ENCODE measurements at regions not wholly inside any gene's neighbourhood (a gene's known extent, or its start where the extent isn't known, plus 50 kb on each side); places are given as distances from the start of the nearest gene placed in this dataset.

DNA sequence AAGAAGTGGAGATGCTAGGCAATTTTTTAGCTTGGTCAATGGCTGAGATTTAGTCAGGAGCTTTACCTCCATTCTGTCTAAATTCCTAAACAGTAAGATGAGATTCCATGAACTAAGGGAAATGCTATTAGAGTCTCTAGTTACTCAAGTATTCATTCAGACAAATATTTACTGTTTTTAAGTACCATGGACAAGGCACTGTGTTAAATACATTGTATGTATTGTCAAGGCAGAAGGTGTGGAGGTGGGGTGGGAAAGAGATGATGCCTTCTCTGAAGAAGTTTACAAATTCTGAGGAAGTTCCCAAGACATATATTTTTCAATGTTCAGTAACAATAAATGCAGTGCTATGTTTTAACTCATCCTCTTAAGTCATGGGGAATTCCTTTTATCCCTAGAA is 459.9 kb upstream of the NMUR2 start (continued):
- TF ChIP-seq TEAD4 (IDR thresholded peaks at IDR 0.05; ENCODE audit: low read depth, low read length) (no peak), RNF2 (IDR thresholded peaks at IDR 0.05; ENCODE audit: borderline replicate concordance, low read depth, low read length, missing control alignments, poor library complexity, severe bottlenecking) (no peak), NRF1 (IDR thresholded peaks at IDR 0.05; ENCODE audit: low read depth, low read length) (no peak)
